ENCODE measurements at regions not wholly inside any gene's neighbourhood (a gene's known extent, or its start where the extent isn't known, plus 50 kb on each side); places are given as distances from the start of the nearest gene placed in this dataset.

- BruUV-seq (replicated peaks), result no TSS peak
- Mint-ChIP-seq H3K4me3 (ENCODE audit: unreplicated experiment) (no peak overlapping the region), H3K36me3 (ENCODE audit: insufficient read depth, unreplicated experiment) (peaks cover 3% of the 10 kb centered on the region), H3K27me3 (ENCODE audit: insufficient read depth, unreplicated experiment) (peaks cover 5% of the 10 kb centered on the region), H3K9me3 (ENCODE audit: unreplicated experiment) (no peaks in the 10 kb centered on the region), H3K4me1 (ENCODE audit: insufficient read depth, unreplicated experiment) (no peaks in the 10 kb centered on the region), H3K27ac (ENCODE audit: low read depth, unreplicated experiment) (no peak overlapping the region)
- TF ChIP-seq CTCF (IDR thresholded peaks at IDR 0.05; ENCODE audit: unreplicated experiment), result no peak
- intact Hi-C loops (cut with micrococcal nuclease), result no loop called here
- CTCF ChIA-PET, result interaction anchor here (0.6 kb wide), 1 partner anchor 1259 kb away, joined by 6 read pairs; no protein-coding TSS in a partner anchor
- no peak for DNase-seq (ENCODE audit: unreplicated experiment)
- POLR2A ChIA-PET, result no interaction called here
These were observed 592.3 kb downstream of the FRK start for GRCh38 chr6:115468272-115469005.

- TF ChIP-seq CTCF (IDR thresholded peaks at IDR 0.05; ENCODE audit: unreplicated experiment), result no peak
- peaks cover 6% of the 10 kb centered on the region for H3K36me3 Mint-ChIP-seq (ENCODE audit: insufficient read depth, unreplicated experiment)
These were observed 593.0 kb downstream of the FRK start for GRCh38 chr6:115467726-115468125.

GRCh38 chr6:115460913-115461312 lies 599.8 kb downstream of the FRK start:
- Mint-ChIP-seq H3K4me3 (ENCODE audit: unreplicated experiment) (no peak overlapping the region), H3K9me3 (ENCODE audit: unreplicated experiment) (no peaks in the 10 kb centered on the region), H3K27ac (ENCODE audit: low read depth, unreplicated experiment) (no peak overlapping the region), H3K36me3 (ENCODE audit: insufficient read depth, unreplicated experiment) (peaks cover 6% of the 10 kb centered on the region), H3K27me3 (ENCODE audit: insufficient read depth, unreplicated experiment) (peaks cover 13% of the 10 kb centered on the region), H3K4me1 (ENCODE audit: insufficient read depth, unreplicated experiment) (no peaks in the 10 kb centered on the region)
- ChIA-PET CTCF (no interaction called here), POLR2A (no interaction called here)
- no peak for TF ChIP-seq CTCF (IDR thresholded peaks at IDR 0.05; ENCODE audit: unreplicated experiment)
- no peak for DNase-seq (ENCODE audit: unreplicated experiment)
- intact Hi-C loops (cut with micrococcal nuclease), result no loop called here
- BruUV-seq (replicated peaks), result no TSS peak

More at GRCh38 chr6:115467726-115468125, 593.0 kb downstream of the FRK start:
- peak; percentile 1 for DNase-seq (ENCODE audit: unreplicated experiment)
- H3K27me3 Mint-ChIP-seq (ENCODE audit: insufficient read depth, unreplicated experiment), result peaks cover 12% of the 10 kb centered on the region
- H3K27ac Mint-ChIP-seq (ENCODE audit: low read depth, unreplicated experiment), result no peak overlapping the region
- H3K4me1 Mint-ChIP-seq (ENCODE audit: insufficient read depth, unreplicated experiment), result no peaks in the 10 kb centered on the region
- no peak overlapping the region for H3K4me3 Mint-ChIP-seq (ENCODE audit: unreplicated experiment)
- POLR2A ChIA-PET, result no interaction called here
- no peaks in the 10 kb centered on the region for H3K9me3 Mint-ChIP-seq (ENCODE audit: unreplicated experiment)
- BruUV-seq (replicated peaks), result no TSS peak
- intact Hi-C loops (cut with micrococcal nuclease), result no loop called here
- CTCF ChIA-PET, result interaction anchor here (0.6 kb wide), 1 partner anchor 1258 kb away, joined by 6 read pairs; no protein-coding TSS in a partner anchor

- Mint-ChIP-seq H3K27ac (ENCODE audit: low read depth, unreplicated experiment) (no peak overlapping the region), H3K36me3 (ENCODE audit: insufficient read depth, unreplicated experiment) (no peaks in the 10 kb centered on the region), H3K9me3 (ENCODE audit: unreplicated experiment) (no peaks in the 10 kb centered on the region), H3K27me3 (ENCODE audit: insufficient read depth, unreplicated experiment) (no peaks in the 10 kb centered on the region), H3K4me1 (ENCODE audit: insufficient read depth, unreplicated experiment) (no peaks in the 10 kb centered on the region), H3K4me3 (ENCODE audit: unreplicated experiment) (no peak overlapping the region)
- no peak for DNase-seq (ENCODE audit: unreplicated experiment)
- ChIA-PET POLR2A (no interaction called here), CTCF (no interaction called here)
- intact Hi-C loops (cut with micrococcal nuclease), result no loop called here
- no TSS peak for BruUV-seq (replicated peaks)
- TF ChIP-seq CTCF (IDR thresholded peaks at IDR 0.05; ENCODE audit: unreplicated experiment), result no peak
These were observed 603.8 kb downstream of the FRK start for GRCh38 chr6:115456848-115457247.

All from MCF 10A (cell line).